IMR-90 (cell line): ENCODE measurements at regions not wholly inside any gene's neighbourhood (a gene's known extent, or its start where the extent isn't known, plus 50 kb on each side); places are given as distances from the start of the nearest gene placed in this dataset.

Source experiments
- CHD1 ChIP-seq: IDR thresholded peaks from 2 replicates; pipeline ENCODE4 v1.6.1; 2012; ENCODE audit warnings: low read depth, low read length, improper control_type of control experiment
- TF ChIP-seq, protein P1 (sequence below): conservative IDR thresholded peaks from 2 replicates; pipeline ENCODE4 v1.5.1; 2012; ENCODE audit warnings: mild to moderate bottlenecking, low read depth, low read length, improper control_type of control experiment

- TF ChIP-seq, protein P1, sequence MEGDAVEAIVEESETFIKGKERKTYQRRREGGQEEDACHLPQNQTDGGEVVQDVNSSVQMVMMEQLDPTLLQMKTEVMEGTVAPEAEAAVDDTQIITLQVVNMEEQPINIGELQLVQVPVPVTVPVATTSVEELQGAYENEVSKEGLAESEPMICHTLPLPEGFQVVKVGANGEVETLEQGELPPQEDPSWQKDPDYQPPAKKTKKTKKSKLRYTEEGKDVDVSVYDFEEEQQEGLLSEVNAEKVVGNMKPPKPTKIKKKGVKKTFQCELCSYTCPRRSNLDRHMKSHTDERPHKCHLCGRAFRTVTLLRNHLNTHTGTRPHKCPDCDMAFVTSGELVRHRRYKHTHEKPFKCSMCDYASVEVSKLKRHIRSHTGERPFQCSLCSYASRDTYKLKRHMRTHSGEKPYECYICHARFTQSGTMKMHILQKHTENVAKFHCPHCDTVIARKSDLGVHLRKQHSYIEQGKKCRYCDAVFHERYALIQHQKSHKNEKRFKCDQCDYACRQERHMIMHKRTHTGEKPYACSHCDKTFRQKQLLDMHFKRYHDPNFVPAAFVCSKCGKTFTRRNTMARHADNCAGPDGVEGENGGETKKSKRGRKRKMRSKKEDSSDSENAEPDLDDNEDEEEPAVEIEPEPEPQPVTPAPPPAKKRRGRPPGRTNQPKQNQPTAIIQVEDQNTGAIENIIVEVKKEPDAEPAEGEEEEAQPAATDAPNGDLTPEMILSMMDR, result no peak
- TF ChIP-seq CHD1, result no peak
These were observed 140.2 kb upstream of the CRY1 start for GRCh38 chr12:107233551-107233950.
